PC-3 (cell line): ENCODE measurements at regions not wholly inside any gene's neighbourhood (a gene's known extent, or its start where the extent isn't known, plus 50 kb on each side); places are given as distances from the start of the nearest gene placed in this dataset.

Source experiments
- ATAC-seq: fragments of 200-7000 bp; cut with Tn5 transposase; 2 replicates; pipeline ENCODE4 v1.9.1; 2020; ENCODE audit warnings: mild to moderate bottlenecking, moderate library complexity
- BruUV-seq: library from RNA; stranded (reverse); fragments of 400-500 nt; replicated peaks from 2 replicates; lab custom pipeline; 2021; lab: Mats Ljungman, UMichigan
- CTCF ChIA-PET: fragments of 300-600 bp; sonication (Branson Sonifier 250); formaldehyde crosslinking; loops from one replicate; lab custom pipeline; 2022; ENCODE audit warnings: antibody characterized with exemption; lab: Charles Lee
- POLR2A ChIA-PET: fragments of 300-600 bp; sonication (Branson Sonifier 250); formaldehyde crosslinking; loops from one replicate; lab custom pipeline; 2022; ENCODE audit warnings: antibody characterized with exemption; ENCODE audit not compliant: unreplicated experiment; lab: Charles Lee
- DNase-seq: peaks from one replicate; pipeline ENCODE4 v3.0.0-alpha.2; 2015
- H2AFZ ChIP-seq: fragments of 300-600 bp; sonication (generic); 2 replicates; pipeline ENCODE4 v1.6.0; 2016; ENCODE audit warnings: antibody characterized with exemption, low read length
- H3F3A ChIP-seq: fragments of 300-600 bp; sonication (generic); one replicate; pipeline ENCODE4 v1.6.0; 2017; ENCODE audit warnings: antibody characterized with exemption, low read length, control low read depth, mild to moderate bottlenecking; ENCODE audit not compliant: unreplicated experiment
- H3K27ac ChIP-seq: fragments of 300-600 bp; sonication (generic); 2 replicates; pipeline ENCODE4 v1.5.1; 2016; ENCODE audit warnings: mild to moderate bottlenecking, low read length
- H3K27me3 ChIP-seq: fragments of 300-600 bp; sonication (generic); 2 replicates; pipeline ENCODE4 v1.6.1; 2016; ENCODE audit warnings: low read length, mixed read lengths
- H3K36me3 ChIP-seq: fragments of 300-600 bp; sonication (generic); 2 replicates; pipeline ENCODE4 v1.6.1; 2016; ENCODE audit warnings: low read depth, mixed run types, low read length, mixed read lengths
- H3K4me1 ChIP-seq: fragments of 300-600 bp; sonication (generic); 2 replicates; pipeline ENCODE4 v1.5.1; 2016; ENCODE audit warnings: low read length; ENCODE audit not compliant: insufficient read depth
- H3K4me2 ChIP-seq: fragments of 300-600 bp; sonication (generic); 2 replicates; pipeline ENCODE4 v1.6.0; 2016; ENCODE audit warnings: low read length
- H3K4me3 ChIP-seq: fragments of 300-600 bp; sonication (generic); 2 replicates; pipeline ENCODE4 v1.5.1; 2016; ENCODE audit warnings: mild to moderate bottlenecking, low read length, mixed read lengths
- H3K79me2 ChIP-seq: fragments of 300-600 bp; sonication (generic); 2 replicates; pipeline ENCODE4 v1.6.1; 2017; ENCODE audit warnings: low read length, mixed read lengths
- H3K9ac ChIP-seq: fragments of 300-600 bp; sonication (generic); 2 replicates; pipeline ENCODE4 v1.6.0; 2016; ENCODE audit warnings: mild to moderate bottlenecking, low read length
- H3K9me2 ChIP-seq: fragments of 300-600 bp; sonication (generic); replicated peaks from 2 replicates; pipeline ENCODE4 v1.6.1; 2016; ENCODE audit warnings: mixed run types, low read length, mixed read lengths
- H3K9me3 ChIP-seq: fragments of 300-600 bp; sonication (generic); 2 replicates; pipeline ENCODE4 v1.6.1; 2016; ENCODE audit warnings: low read length, mixed read lengths
- H4K20me1 ChIP-seq: fragments of 300-600 bp; sonication (generic); 2 replicates; pipeline ENCODE4 v1.6.1; 2016; ENCODE audit warnings: low read length, mixed read lengths
- EZH2 ChIP-seq: fragments of 300-600 bp; sonication (generic); IDR thresholded peaks from one replicate; pipeline ENCODE4 v1.6.1; 2017; ENCODE audit warnings: antibody characterized with exemption, mild to moderate bottlenecking, low read length; ENCODE audit not compliant: unreplicated experiment
- EZH2phosphoT487 ChIP-seq: fragments of 300-600 bp; sonication (generic); IDR thresholded peaks from 2 replicates; pipeline ENCODE4 v1.6.1; 2018; ENCODE audit warnings: mild to moderate bottlenecking, antibody characterized with exemption, low read length, borderline replicate concordance
- intact Hi-C: fragments of 100-400 bp; cut with micrococcal nuclease; formaldehyde crosslinking; loops from 2 replicates; pipeline ENCODE4 v1.9.0; 2023
- TF ChIP-seq, protein P1 (sequence below): fragments of 300-600 bp; sonication (generic); conservative IDR thresholded peaks from 2 replicates; pipeline ENCODE4 v1.5.1; 2017; ENCODE audit warnings: antibody characterized with exemption, low read depth, mild to moderate bottlenecking, low read length

DNA sequence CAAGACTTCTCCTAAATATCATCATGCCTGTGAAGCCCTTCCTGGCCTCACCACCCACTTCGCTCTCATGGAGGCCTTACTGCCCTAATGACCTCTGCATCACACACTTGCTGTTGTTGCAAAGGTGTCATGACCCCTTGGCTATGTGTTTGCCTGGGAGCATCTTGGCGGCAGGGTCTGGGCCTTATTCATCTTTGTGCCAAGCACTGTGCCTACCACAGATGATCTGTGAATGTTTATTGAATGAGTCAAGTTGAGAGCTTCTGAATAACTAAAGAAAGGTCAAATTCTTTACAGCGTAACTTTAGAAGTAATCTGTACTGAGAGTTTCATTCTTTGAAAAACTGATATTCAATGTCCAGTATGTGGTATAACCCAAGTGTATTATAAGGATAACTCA is 113.3 kb downstream of the TTC8 start:
- H3K36me3 ChIP-seq = no peaks in the 10 kb centered on the region
- no peaks in the 10 kb centered on the region for H3K9me2 ChIP-seq
- intact Hi-C loops = no loop called here
- peaks cover 3% of the 10 kb centered on the region; the same call in 1 of the 2 replicates for H3K4me1 ChIP-seq
- POLR2A ChIA-PET = no interaction called here
- H3K4me2 ChIP-seq = 0 out of 2 replicates have a peak overlapping the region, but pooled peaks have one; percentile 20
- H4K20me1 ChIP-seq = no peaks in the 10 kb centered on the region
- no peak for ATAC-seq
- no peak overlapping the region for H3K9ac ChIP-seq
- H3K79me2 ChIP-seq = no peaks in the 10 kb centered on the region
- H3K9me3 ChIP-seq = no peaks in the 10 kb centered on the region
- H3K4me3 ChIP-seq = no peak overlapping the region
- H3K27me3 ChIP-seq = no peaks in the 10 kb centered on the region
- peak; percentile 30 for DNase-seq
- no peak overlapping the region for H3K27ac ChIP-seq
- no peak overlapping the region for H2AFZ ChIP-seq
- BruUV-seq = no TSS peak
- H3F3A ChIP-seq = no peaks in the 10 kb centered on the region
- TF ChIP-seq, protein P1, sequence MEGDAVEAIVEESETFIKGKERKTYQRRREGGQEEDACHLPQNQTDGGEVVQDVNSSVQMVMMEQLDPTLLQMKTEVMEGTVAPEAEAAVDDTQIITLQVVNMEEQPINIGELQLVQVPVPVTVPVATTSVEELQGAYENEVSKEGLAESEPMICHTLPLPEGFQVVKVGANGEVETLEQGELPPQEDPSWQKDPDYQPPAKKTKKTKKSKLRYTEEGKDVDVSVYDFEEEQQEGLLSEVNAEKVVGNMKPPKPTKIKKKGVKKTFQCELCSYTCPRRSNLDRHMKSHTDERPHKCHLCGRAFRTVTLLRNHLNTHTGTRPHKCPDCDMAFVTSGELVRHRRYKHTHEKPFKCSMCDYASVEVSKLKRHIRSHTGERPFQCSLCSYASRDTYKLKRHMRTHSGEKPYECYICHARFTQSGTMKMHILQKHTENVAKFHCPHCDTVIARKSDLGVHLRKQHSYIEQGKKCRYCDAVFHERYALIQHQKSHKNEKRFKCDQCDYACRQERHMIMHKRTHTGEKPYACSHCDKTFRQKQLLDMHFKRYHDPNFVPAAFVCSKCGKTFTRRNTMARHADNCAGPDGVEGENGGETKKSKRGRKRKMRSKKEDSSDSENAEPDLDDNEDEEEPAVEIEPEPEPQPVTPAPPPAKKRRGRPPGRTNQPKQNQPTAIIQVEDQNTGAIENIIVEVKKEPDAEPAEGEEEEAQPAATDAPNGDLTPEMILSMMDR = no peak
- TF ChIP-seq EZH2 = no peak
- TF ChIP-seq EZH2phosphoT487 = no peak
- CTCF ChIA-PET = no interaction called here

DNA sequence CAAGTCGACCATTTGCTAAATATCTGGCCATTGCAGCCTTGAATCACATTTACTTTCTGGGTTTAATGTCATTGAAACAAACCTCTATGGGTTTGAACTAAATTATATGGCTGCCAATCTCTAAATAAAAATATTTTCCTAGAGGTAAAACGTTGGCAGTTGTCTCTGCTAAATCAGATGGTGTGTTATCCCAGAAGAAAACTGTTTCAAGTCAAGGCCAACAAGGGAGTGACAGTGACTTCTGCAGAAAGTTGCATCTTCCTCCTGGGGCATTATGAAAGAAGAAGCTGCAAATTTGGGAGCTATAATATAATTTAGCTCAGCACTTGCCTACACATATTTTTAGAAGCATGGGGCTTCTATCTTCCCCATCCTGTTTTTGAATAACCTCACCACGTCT is 116.2 kb downstream of the TTC8 start:
- Histone ChIP-seq H3K4me2 (no peak overlapping the region), H3K4me1 (peaks cover 3% of the 10 kb centered on the region; the same call in 1 of the 2 replicates), H3K27ac (peak overlapping the region; percentile 61), H3F3A (no peaks in the 10 kb centered on the region), H3K4me3 (no peak overlapping the region), H3K9ac (no peak overlapping the region), H3K36me3 (no peaks in the 10 kb centered on the region), H3K79me2 (no peaks in the 10 kb centered on the region), H3K9me3 (no peaks in the 10 kb centered on the region), H3K27me3 (no peaks in the 10 kb centered on the region), H3K9me2 (no peaks in the 10 kb centered on the region), H4K20me1 (no peaks in the 10 kb centered on the region), H2AFZ (no peak overlapping the region)
- ChIA-PET CTCF (no interaction called here), POLR2A (no interaction called here)
- DNase-seq = no peak
- ATAC-seq = no peak
- no TSS peak for BruUV-seq
- intact Hi-C loops = no loop called here
- TF ChIP-seq EZH2phosphoT487 (no peak), EZH2 (no peak)
- TF ChIP-seq, protein P1 = no peak

DNA sequence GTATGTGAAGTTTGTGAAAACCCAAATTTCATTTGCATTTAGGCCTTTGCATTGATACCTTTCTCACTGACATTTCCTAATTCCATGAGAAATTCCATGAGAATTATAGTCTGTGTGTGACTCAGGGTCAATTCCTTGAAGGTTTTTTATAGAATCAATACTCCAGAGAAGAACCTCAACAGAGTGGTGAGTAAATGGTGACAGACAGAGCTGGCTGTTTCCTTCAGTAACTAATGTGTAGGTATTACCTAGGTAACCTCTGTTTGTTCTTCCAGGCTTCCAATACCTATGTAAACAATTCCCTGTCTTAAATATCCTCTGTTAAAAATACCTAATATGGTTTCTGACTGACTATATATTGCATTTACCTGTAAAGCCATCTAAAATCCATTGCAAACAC is 117.0 kb downstream of the TTC8 start:
- Histone ChIP-seq H3K36me3 (no peaks in the 10 kb centered on the region), H4K20me1 (no peaks in the 10 kb centered on the region), H2AFZ (no peak overlapping the region), H3F3A (no peaks in the 10 kb centered on the region), H3K27me3 (no peaks in the 10 kb centered on the region), H3K9me3 (no peaks in the 10 kb centered on the region), H3K79me2 (no peaks in the 10 kb centered on the region), H3K4me3 (no peak overlapping the region), H3K27ac (peak overlapping the region; percentile 61), H3K9ac (no peak overlapping the region), H3K9me2 (no peaks in the 10 kb centered on the region), H3K4me1 (peaks cover 3% of the 10 kb centered on the region; the same call in 1 of the 2 replicates), H3K4me2 (no peak overlapping the region)
- intact Hi-C loops = no loop called here
- BruUV-seq = no TSS peak
- CTCF ChIA-PET = interaction anchor here (0.6 kb wide), 1 partner anchor 274 kb away, joined by 3 read pairs; no protein-coding TSS in a partner anchor
- TF ChIP-seq, protein P1 = no peak
- TF ChIP-seq EZH2 (no peak), EZH2phosphoT487 (no peak)
- peak; percentile 70 for ATAC-seq
- DNase-seq = peak; percentile 73
- POLR2A ChIA-PET = no interaction called here
